HEK293T (cell line): ENCODE measurements at regions not wholly inside any gene's neighbourhood (a gene's known extent, or its start where the extent isn't known, plus 50 kb on each side); places are given as distances from the start of the nearest gene placed in this dataset.

Source experiments
- CTBP1 ChIP-seq: fragments of 450-650 bp; IDR thresholded peaks from 2 replicates; pipeline ENCODE4 v1.6.1; 2016; ENCODE audit warnings: borderline replicate concordance
- ELF4 ChIP-seq: fragments of 450-650 bp; IDR thresholded peaks from 2 replicates; pipeline ENCODE4 v1.6.1; 2017; ENCODE audit warnings: antibody characterized with exemption
- FOXA1 ChIP-seq: fragments of 450-650 bp; IDR thresholded peaks from 2 replicates; pipeline ENCODE4 v1.6.1; 2016; ENCODE audit warnings: mild to moderate bottlenecking
- FOXM1 ChIP-seq: fragments of 450-650 bp; IDR thresholded peaks from 2 replicates; pipeline ENCODE4 v1.6.1; 2017; ENCODE audit warnings: mild to moderate bottlenecking, borderline replicate concordance
- L3MBTL2 ChIP-seq: fragments of 450-650 bp; conservative IDR thresholded peaks from 2 replicates; pipeline ENCODE4 v1.6.1; 2016; ENCODE audit warnings: mild to moderate bottlenecking
- SP1 ChIP-seq: fragments of 450-650 bp; IDR thresholded peaks from 2 replicates; pipeline ENCODE4 v1.6.1; 2017
- SUZ12 ChIP-seq: fragments of 450-650 bp; IDR thresholded peaks from 2 replicates; pipeline ENCODE4 v1.6.1; 2016; ENCODE audit warnings: mild to moderate bottlenecking
- TARDBP ChIP-seq: fragments of 450-650 bp; IDR thresholded peaks from 2 replicates; pipeline ENCODE4 v1.6.1; 2016

DNA sequence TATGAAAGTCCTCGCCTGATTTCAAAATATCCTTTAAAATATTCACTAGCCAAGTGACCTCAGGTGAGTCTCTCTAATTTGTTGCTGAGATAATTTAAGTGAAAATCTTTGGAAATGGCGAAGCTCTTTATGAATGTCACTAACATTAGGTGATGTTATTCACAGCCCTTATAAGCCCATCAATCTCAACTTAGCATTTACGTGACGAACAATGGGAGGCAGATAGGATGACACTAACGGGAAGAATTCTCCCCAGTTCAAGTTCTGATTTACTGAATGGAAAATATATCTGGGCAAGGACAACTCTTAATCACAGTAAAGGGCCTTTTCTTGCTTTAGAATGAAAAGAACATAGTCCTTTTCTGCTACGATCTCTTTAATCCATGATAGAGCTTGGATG lies 378.7 kb downstream of the LIG4 start:
- no peak for TF ChIP-seq L3MBTL2
- TF ChIP-seq FOXM1: no peak
- no peak for TF ChIP-seq SUZ12
- no peak for TF ChIP-seq ELF4
- no peak for TF ChIP-seq TARDBP
- TF ChIP-seq CTBP1: no peak
- TF ChIP-seq SP1: no peak
- TF ChIP-seq FOXA1: no peak
